HEK293 (cell line): ENCODE measurements at regions not wholly inside any gene's neighbourhood (a gene's known extent, or its start where the extent isn't known, plus 50 kb on each side); places are given as distances from the start of the nearest gene placed in this dataset.

Source experiments
- CTCF ChIA-PET: fragments of 350-600 bp; formaldehyde crosslinking; extraction: SDS; loops from one replicate; lab custom pipeline; 2021; ENCODE audit warnings: antibody characterized with exemption; lab: Yijun Ruan, JAX
- POLR2A ChIA-PET: fragments of 300-600 bp; formaldehyde crosslinking; extraction: SDS; loops from one replicate; lab custom pipeline; 2020; ENCODE audit warnings: antibody characterized with exemption, inconsistent platforms; lab: Yijun Ruan, JAX
- H3K27ac ChIP-seq: fragments of 200-500 bp; sonication (Bioruptor generic); 2 replicates; pipeline ENCODE4 v1.5.1; 2014; ENCODE audit warnings: low read depth, low read length, control low read depth, inconsistent platforms; ENCODE audit errors: extremely low read depth
- H3K36me3 ChIP-seq, 2 experiments: fragments of 200-500 bp in 1 of 2; sonication (Bioruptor generic) in 1 of 2; 1 replicate in 1 of 2; 2 replicates in 1 of 2; pipeline ENCODE4 v1.5.1; 2014 to 2017; ENCODE audit warnings: inconsistent platforms in 2 of 2, low read length in 2 of 2; ENCODE audit not compliant: control insufficient read depth in 2 of 2, insufficient read depth in 1 of 2
- H3K4me1 ChIP-seq: fragments of 200-500 bp; sonication (Bioruptor generic); 2 replicates; pipeline ENCODE4 v1.5.1; 2014; ENCODE audit warnings: mild to moderate bottlenecking, low read length, inconsistent platforms; ENCODE audit not compliant: control insufficient read depth, insufficient read depth
- H3K4me3 ChIP-seq: 2 replicates; pipeline ENCODE4 v1.5.1; 2011; ENCODE audit warnings: low read depth, mild to moderate bottlenecking, control low read depth, low read length, moderate library complexity
- H3K9me3 ChIP-seq: fragments of 200-500 bp; sonication (Bioruptor generic); 2 replicates; pipeline ENCODE4 v1.5.1; 2014; ENCODE audit warnings: low read depth, low read length, inconsistent platforms; ENCODE audit not compliant: control insufficient read depth, insufficient read depth
- BCL11B ChIP-seq: fragments of 450-650 bp; formaldehyde crosslinking; IDR thresholded peaks from 2 replicates; pipeline ENCODE4 v1.5.1; 2016; ENCODE audit warnings: low read depth, missing biosample characterization, missing genetic modification characterization
- BCL6B ChIP-seq: fragments of 450-650 bp; formaldehyde crosslinking; IDR thresholded peaks from 2 replicates; pipeline ENCODE4 v1.5.1; 2017; ENCODE audit warnings: missing biosample characterization, missing genetic modification characterization
- KLF8 ChIP-seq: fragments of 450-650 bp; formaldehyde crosslinking; IDR thresholded peaks from 2 replicates; pipeline ENCODE4 v1.5.1; 2016; ENCODE audit warnings: missing biosample characterization, missing genetic modification characterization
- REPIN1 ChIP-seq: fragments of 450-650 bp; formaldehyde crosslinking; IDR thresholded peaks from 2 replicates; pipeline ENCODE4 v1.5.1; 2017; ENCODE audit warnings: missing biosample characterization, missing genetic modification characterization, low read depth
- YY1 ChIP-seq: fragments of 450-650 bp; formaldehyde crosslinking; IDR thresholded peaks from 2 replicates; pipeline ENCODE4 v1.5.1; 2018; ENCODE audit warnings: missing biosample characterization, missing genetic modification characterization
- YY2 ChIP-seq: fragments of 450-650 bp; formaldehyde crosslinking; IDR thresholded peaks from 2 replicates; pipeline ENCODE4 v1.5.1; 2016; ENCODE audit warnings: missing biosample characterization, missing genetic modification characterization
- ZNF10 ChIP-seq: fragments of 450-650 bp; formaldehyde crosslinking; IDR thresholded peaks from 2 replicates; pipeline ENCODE4 v1.5.1; 2017; ENCODE audit warnings: missing biosample characterization, missing genetic modification characterization
- ZNF148 ChIP-seq: fragments of 450-650 bp; formaldehyde crosslinking; IDR thresholded peaks from 2 replicates; pipeline ENCODE4 v1.5.0; 2017; ENCODE audit warnings: missing biosample characterization, missing genetic modification characterization, borderline replicate concordance
- ZNF174 ChIP-seq: fragments of 450-650 bp; formaldehyde crosslinking; IDR thresholded peaks from 2 replicates; pipeline ENCODE4 v1.5.0; 2017; ENCODE audit warnings: missing biosample characterization, mild to moderate bottlenecking, missing genetic modification characterization
- ZNF18 ChIP-seq: fragments of 450-650 bp; formaldehyde crosslinking; IDR thresholded peaks from 2 replicates; pipeline ENCODE4 v1.5.1; 2016; ENCODE audit warnings: missing biosample characterization, missing genetic modification characterization
- ZNF2 ChIP-seq: fragments of 450-650 bp; formaldehyde crosslinking; IDR thresholded peaks from 2 replicates; pipeline ENCODE4 v1.5.1; 2016; ENCODE audit warnings: missing biosample characterization, missing genetic modification characterization
- ZNF202 ChIP-seq: fragments of 450-650 bp; formaldehyde crosslinking; IDR thresholded peaks from 2 replicates; pipeline ENCODE4 v1.5.1; 2016; ENCODE audit warnings: missing biosample characterization, missing genetic modification characterization, borderline replicate concordance
- ZNF214 ChIP-seq: fragments of 450-650 bp; formaldehyde crosslinking; IDR thresholded peaks from 2 replicates; pipeline ENCODE4 v1.5.1; 2017; ENCODE audit warnings: missing biosample characterization, mild to moderate bottlenecking, missing genetic modification characterization, borderline replicate concordance
- ZNF23 ChIP-seq: fragments of 450-650 bp; formaldehyde crosslinking; IDR thresholded peaks from 2 replicates; pipeline ENCODE4 v1.5.1; 2016; ENCODE audit warnings: missing biosample characterization, missing genetic modification characterization, borderline replicate concordance
- ZNF510 ChIP-seq: fragments of 450-650 bp; formaldehyde crosslinking; IDR thresholded peaks from 2 replicates; pipeline ENCODE4 v1.5.1; 2018; ENCODE audit warnings: mild to moderate bottlenecking, missing genetic modification characterization, missing biosample characterization; ENCODE audit not compliant: insufficient replicate concordance
- ZNF560 ChIP-seq: fragments of 450-650 bp; formaldehyde crosslinking; IDR thresholded peaks from 2 replicates; pipeline ENCODE4 v1.5.1; 2017; ENCODE audit warnings: missing biosample characterization, missing genetic modification characterization, borderline replicate concordance
- ZNF585B ChIP-seq: fragments of 450-650 bp; formaldehyde crosslinking; IDR thresholded peaks from 2 replicates; pipeline ENCODE4 v1.5.1; 2016; ENCODE audit warnings: missing biosample characterization, missing genetic modification characterization
- ZNF645 ChIP-seq: fragments of 450-650 bp; formaldehyde crosslinking; IDR thresholded peaks from 2 replicates; pipeline ENCODE4; 2016; ENCODE audit warnings: missing biosample characterization, missing genetic modification characterization
- ZNF670 ChIP-seq: fragments of 450-650 bp; formaldehyde crosslinking; IDR thresholded peaks from 2 replicates; pipeline ENCODE4 v1.5.1; 2016; ENCODE audit warnings: missing biosample characterization, missing genetic modification characterization, low read depth
- ZSCAN30 ChIP-seq: fragments of 450-650 bp; IDR thresholded peaks from 2 replicates; pipeline ENCODE4 v1.5.1; 2018; ENCODE audit warnings: missing biosample characterization, mild to moderate bottlenecking, missing genetic modification characterization, moderate library complexity

- Histone ChIP-seq H3K4me1 (no peaks in the 10 kb centered on the region), H3K4me3 (no peak overlapping the region), H3K9me3 (no peaks in the 10 kb centered on the region), H3K36me3 (no peaks in the 10 kb centered on the region), H3K27ac (no peak overlapping the region)
- ChIA-PET POLR2A (no interaction called here), CTCF (interaction anchor here (0.9 kb wide), 1 partner anchor 30 kb away, joined by 3 read pairs; no protein-coding TSS in a partner anchor)
- TF ChIP-seq ZNF645 (tag by site-specific recombination) (no peak), ZNF510 (tag by site-specific recombination) (no peak), BCL11B (tag by site-specific recombination) (no peak), ZNF148 (tag by site-specific recombination) (no peak), ZNF10 (no peak), YY2 (tag by site-specific recombination) (no peak), KLF8 (tag by site-specific recombination) (no peak), ZNF670 (tag by site-specific recombination) (no peak), BCL6B (tag by site-specific recombination) (no peak), ZNF23 (tag by site-specific recombination) (no peak), ZSCAN30 (no peak), ZNF585B (tag by site-specific recombination) (no peak), YY1 (tag by site-specific recombination) (no peak), ZNF18 (tag by site-specific recombination) (no peak), ZNF2 (tag by site-specific recombination) (no peak), ZNF214 (tag by site-specific recombination) (no peak), REPIN1 (no peak), ZNF174 (tag by site-specific recombination) (no peak), ZNF202 (tag by site-specific recombination) (no peak), ZNF560 (tag by site-specific recombination) (no peak)
Observed at GRCh38 chr2:173584000-173584399, 229.3 kb downstream of the CDCA7 start.
